GM18951 (cell line): ENCODE measurements at regions not wholly inside any gene's neighbourhood (a gene's known extent, or its start where the extent isn't known, plus 50 kb on each side); places are given as distances from the start of the nearest gene placed in this dataset.
"Not testable (repeated sequence)": the region's sequence is repeated elsewhere in the genome, so short reads cannot be mapped to it uniquely, and the experiment has no call there.

Experiments
- POLR2A ChIP-seq: IDR thresholded peaks from 4 replicates; pipeline ENCODE4 v1.6.1; 2011; ENCODE audit warnings: mild to moderate bottlenecking; ENCODE audit not compliant: insufficient read length, insufficient read depth; ENCODE audit errors: extremely low read depth
- in situ Hi-C: fragments of 300-500 bp; cut with MboI; formaldehyde crosslinking; loops from one replicate; pipeline ENCODE4 v1.12.0; 2022; ENCODE audit warnings: low sequenced_read_pairs, mixed read lengths, inconsistent platforms; ENCODE audit not compliant: unreplicated experiment

- in situ Hi-C loops: no loop called here
- no peak for TF ChIP-seq POLR2A
Observed at GRCh38 chr9:110021891-110022290, 186.1 kb downstream of the C9orf152 start.

GRCh38 chr9:110023221-110023620 is 184.7 kb downstream of the C9orf152 start:
- in situ Hi-C loops: not testable (repeated sequence)

- in situ Hi-C loops: no loop called here
- TF ChIP-seq POLR2A: no peak
Observed at GRCh38 chr9:110025551-110026170, 182.3 kb downstream of the C9orf152 start.

GRCh38 chr9:110027671-110028081 is 180.3 kb downstream of the C9orf152 start:
- in situ Hi-C loops: no loop called here
- no peak for TF ChIP-seq POLR2A

GRCh38 chr9:110028271-110028670 is 179.7 kb downstream of the C9orf152 start:
- no peak for TF ChIP-seq POLR2A
- in situ Hi-C loops: no loop called here

GRCh38 chr9:110028676-110029075 is 179.3 kb downstream of the C9orf152 start:
- in situ Hi-C loops: no loop called here
- no peak for TF ChIP-seq POLR2A

GRCh38 chr9:110029429-110029955 is 178.5 kb downstream of the C9orf152 start:
- in situ Hi-C loops: no loop called here
- no peak for TF ChIP-seq POLR2A

GRCh38 chr9:110029956-110030480 is 177.9 kb downstream of the C9orf152 start:
- in situ Hi-C loops: no loop called here

GRCh38 chr9:110030632-110031031 is 177.3 kb downstream of the C9orf152 start:
- in situ Hi-C loops: no loop called here
- TF ChIP-seq POLR2A: no peak

More at GRCh38 chr9:110029956-110030480, 177.9 kb downstream of the C9orf152 start:
- no peak for TF ChIP-seq POLR2A

GRCh38 chr9:110031511-110032173 is 176.3 kb downstream of the C9orf152 start:
- in situ Hi-C loops: no loop called here

GRCh38 chr9:110032532-110032931 is 175.4 kb downstream of the C9orf152 start:
- in situ Hi-C loops: not testable (repeated sequence)

More at GRCh38 chr9:110031511-110032173, 176.3 kb downstream of the C9orf152 start:
- no peak for TF ChIP-seq POLR2A

GRCh38 chr9:110033869-110034268 is 174.1 kb downstream of the C9orf152 start:
- in situ Hi-C loops: no loop called here
- no peak for TF ChIP-seq POLR2A

GRCh38 chr9:110036286-110036685 is 171.7 kb downstream of the C9orf152 start:
- in situ Hi-C loops: no loop called here
- no peak for TF ChIP-seq POLR2A

GRCh38 chr9:110040788-110041187 is 167.2 kb downstream of the C9orf152 start:
- no peak for TF ChIP-seq POLR2A
- in situ Hi-C loops: no loop called here

GRCh38 chr9:110041452-110041851 is 166.5 kb downstream of the C9orf152 start:
- TF ChIP-seq POLR2A: no peak
- in situ Hi-C loops: no loop called here
